ENCODE measurements at regions not wholly inside any gene's neighbourhood (a gene's known extent, or its start where the extent isn't known, plus 50 kb on each side); places are given as distances from the start of the nearest gene placed in this dataset.

- Mint-ChIP-seq H3K27me3 (ENCODE audit: low read depth) (no peaks in the 10 kb centered on the region), H3K27ac (no peak overlapping the region), H3K9me3 (no peaks in the 10 kb centered on the region), H3K4me3 (ENCODE audit: low read depth) (no peak overlapping the region), H3K4me1 (ENCODE audit: low read depth) (no peaks in the 10 kb centered on the region), H3K36me3 (ENCODE audit: low read depth) (no peaks in the 10 kb centered on the region)
- intact Hi-C loops (cut with micrococcal nuclease) = no loop called here
- no peak for DNase-seq (ENCODE audit: low spot score)
Measured at GRCh38 chr2:106703161-106703560, 182.8 kb downstream of the ST6GAL2 start.

- intact Hi-C loops (cut with micrococcal nuclease) = no loop called here
Measured at GRCh38 chr2:106704798-106705197, 181.2 kb downstream of the ST6GAL2 start.

GRCh38 chr2:106705877-106706276 is 180.1 kb downstream of the ST6GAL2 start:
- no peak overlapping the region for H3K27ac Mint-ChIP-seq

More at GRCh38 chr2:106704798-106705197, 181.2 kb downstream of the ST6GAL2 start:
- H3K4me3 Mint-ChIP-seq (ENCODE audit: low read depth) = no peak overlapping the region
- DNase-seq (ENCODE audit: low spot score) = no peak
- H3K4me1 Mint-ChIP-seq (ENCODE audit: low read depth) = no peaks in the 10 kb centered on the region
- H3K27ac Mint-ChIP-seq = no peak overlapping the region
- H3K27me3 Mint-ChIP-seq (ENCODE audit: low read depth) = no peaks in the 10 kb centered on the region
- H3K9me3 Mint-ChIP-seq = no peaks in the 10 kb centered on the region
- no peaks in the 10 kb centered on the region for H3K36me3 Mint-ChIP-seq (ENCODE audit: low read depth)

GRCh38 chr2:106706283-106706682 is 179.7 kb downstream of the ST6GAL2 start:
- H3K4me1 Mint-ChIP-seq (ENCODE audit: low read depth) = no peaks in the 10 kb centered on the region
- DNase-seq (ENCODE audit: low spot score) = no peak
- no peaks in the 10 kb centered on the region for H3K27me3 Mint-ChIP-seq (ENCODE audit: low read depth)
- no peak overlapping the region for H3K4me3 Mint-ChIP-seq (ENCODE audit: low read depth)
- intact Hi-C loops (cut with micrococcal nuclease) = no loop called here
- no peak overlapping the region for H3K27ac Mint-ChIP-seq
- H3K9me3 Mint-ChIP-seq = no peaks in the 10 kb centered on the region
- no peaks in the 10 kb centered on the region for H3K36me3 Mint-ChIP-seq (ENCODE audit: low read depth)

More at GRCh38 chr2:106705877-106706276, 180.1 kb downstream of the ST6GAL2 start:
- Mint-ChIP-seq H3K27me3 (ENCODE audit: low read depth) (no peaks in the 10 kb centered on the region), H3K9me3 (no peaks in the 10 kb centered on the region), H3K4me1 (ENCODE audit: low read depth) (no peaks in the 10 kb centered on the region), H3K36me3 (ENCODE audit: low read depth) (no peaks in the 10 kb centered on the region), H3K4me3 (ENCODE audit: low read depth) (no peak overlapping the region)
- no peak for DNase-seq (ENCODE audit: low spot score)
- intact Hi-C loops (cut with micrococcal nuclease) = no loop called here

- DNase-seq (ENCODE audit: low spot score) = no peak
- H3K4me3 Mint-ChIP-seq (ENCODE audit: low read depth) = no peak overlapping the region
- intact Hi-C loops (cut with micrococcal nuclease) = no loop called here
- no peak overlapping the region for H3K27ac Mint-ChIP-seq
- H3K9me3 Mint-ChIP-seq = peaks cover 5% of the 10 kb centered on the region
- no peaks in the 10 kb centered on the region for H3K4me1 Mint-ChIP-seq (ENCODE audit: low read depth)
- no peaks in the 10 kb centered on the region for H3K27me3 Mint-ChIP-seq (ENCODE audit: low read depth)
- no peaks in the 10 kb centered on the region for H3K36me3 Mint-ChIP-seq (ENCODE audit: low read depth)
Measured at GRCh38 chr2:106708209-106708608, 177.8 kb downstream of the ST6GAL2 start.

GRCh38 chr2:106709229-106709628 is 176.7 kb downstream of the ST6GAL2 start:
- intact Hi-C loops (cut with micrococcal nuclease) = no loop called here
- no peaks in the 10 kb centered on the region for H3K27me3 Mint-ChIP-seq (ENCODE audit: low read depth)
- H3K4me3 Mint-ChIP-seq (ENCODE audit: low read depth) = no peak overlapping the region
- H3K9me3 Mint-ChIP-seq = peaks cover 5% of the 10 kb centered on the region
- H3K4me1 Mint-ChIP-seq (ENCODE audit: low read depth) = no peaks in the 10 kb centered on the region
- no peak for DNase-seq (ENCODE audit: low spot score)
- H3K27ac Mint-ChIP-seq = no peak overlapping the region
- H3K36me3 Mint-ChIP-seq (ENCODE audit: low read depth) = no peaks in the 10 kb centered on the region

- no peaks in the 10 kb centered on the region for H3K36me3 Mint-ChIP-seq (ENCODE audit: low read depth)
- H3K27me3 Mint-ChIP-seq (ENCODE audit: low read depth) = no peaks in the 10 kb centered on the region
- intact Hi-C loops (cut with micrococcal nuclease) = no loop called here
- peaks cover 6% of the 10 kb centered on the region for H3K9me3 Mint-ChIP-seq
- H3K4me3 Mint-ChIP-seq (ENCODE audit: low read depth) = no peak overlapping the region
- no peak overlapping the region for H3K27ac Mint-ChIP-seq
- DNase-seq (ENCODE audit: low spot score) = no peak
- H3K4me1 Mint-ChIP-seq (ENCODE audit: low read depth) = no peaks in the 10 kb centered on the region
Measured at GRCh38 chr2:106719222-106719621, 166.7 kb downstream of the ST6GAL2 start.

GRCh38 chr2:106720026-106720425 is 165.9 kb downstream of the ST6GAL2 start:
- H3K36me3 Mint-ChIP-seq (ENCODE audit: low read depth) = no peaks in the 10 kb centered on the region
- H3K27ac Mint-ChIP-seq = no peak overlapping the region
- H3K27me3 Mint-ChIP-seq (ENCODE audit: low read depth) = no peaks in the 10 kb centered on the region
- no peak overlapping the region for H3K4me3 Mint-ChIP-seq (ENCODE audit: low read depth)
- DNase-seq (ENCODE audit: low spot score) = no peak
- H3K9me3 Mint-ChIP-seq = peaks cover 6% of the 10 kb centered on the region
- H3K4me1 Mint-ChIP-seq (ENCODE audit: low read depth) = no peaks in the 10 kb centered on the region
- intact Hi-C loops (cut with micrococcal nuclease) = no loop called here

- no peak overlapping the region for H3K4me3 Mint-ChIP-seq (ENCODE audit: low read depth)
- H3K27me3 Mint-ChIP-seq (ENCODE audit: low read depth) = no peaks in the 10 kb centered on the region
- intact Hi-C loops (cut with micrococcal nuclease) = no loop called here
- no peak for DNase-seq (ENCODE audit: low spot score)
- H3K36me3 Mint-ChIP-seq (ENCODE audit: low read depth) = no peaks in the 10 kb centered on the region
- H3K9me3 Mint-ChIP-seq = no peaks in the 10 kb centered on the region
- no peak overlapping the region for H3K27ac Mint-ChIP-seq
- no peaks in the 10 kb centered on the region for H3K4me1 Mint-ChIP-seq (ENCODE audit: low read depth)
Measured at GRCh38 chr2:106724301-106724794, 161.6 kb downstream of the ST6GAL2 start.

GRCh38 chr2:106734165-106734564 is 151.8 kb downstream of the ST6GAL2 start:
- intact Hi-C loops (cut with micrococcal nuclease) = no loop called here
- H3K9me3 Mint-ChIP-seq = no peaks in the 10 kb centered on the region
- H3K27ac Mint-ChIP-seq = no peak overlapping the region
- no peaks in the 10 kb centered on the region for H3K4me1 Mint-ChIP-seq (ENCODE audit: low read depth)
- no peaks in the 10 kb centered on the region for H3K27me3 Mint-ChIP-seq (ENCODE audit: low read depth)
- no peaks in the 10 kb centered on the region for H3K36me3 Mint-ChIP-seq (ENCODE audit: low read depth)
- DNase-seq (ENCODE audit: low spot score) = no peak
- no peak overlapping the region for H3K4me3 Mint-ChIP-seq (ENCODE audit: low read depth)

GRCh38 chr2:106735807-106736206 is 150.2 kb downstream of the ST6GAL2 start:
- intact Hi-C loops (cut with micrococcal nuclease) = no loop called here
- H3K27me3 Mint-ChIP-seq (ENCODE audit: low read depth) = no peaks in the 10 kb centered on the region
- H3K4me1 Mint-ChIP-seq (ENCODE audit: low read depth) = no peaks in the 10 kb centered on the region
- no peak overlapping the region for H3K4me3 Mint-ChIP-seq (ENCODE audit: low read depth)
- no peaks in the 10 kb centered on the region for H3K9me3 Mint-ChIP-seq
- H3K36me3 Mint-ChIP-seq (ENCODE audit: low read depth) = no peaks in the 10 kb centered on the region
- no peak overlapping the region for H3K27ac Mint-ChIP-seq
- DNase-seq (ENCODE audit: low spot score) = no peak

GRCh38 chr2:106736221-106736620 is 149.7 kb downstream of the ST6GAL2 start:
- Mint-ChIP-seq H3K36me3 (ENCODE audit: low read depth) (no peaks in the 10 kb centered on the region), H3K9me3 (no peaks in the 10 kb centered on the region), H3K4me3 (ENCODE audit: low read depth) (no peak overlapping the region), H3K27ac (no peak overlapping the region), H3K27me3 (ENCODE audit: low read depth) (no peaks in the 10 kb centered on the region), H3K4me1 (ENCODE audit: low read depth) (no peaks in the 10 kb centered on the region)
- intact Hi-C loops (cut with micrococcal nuclease) = no loop called here
- DNase-seq (ENCODE audit: low spot score) = no peak

- Mint-ChIP-seq H3K27ac (no peak overlapping the region), H3K36me3 (ENCODE audit: low read depth) (no peaks in the 10 kb centered on the region), H3K4me3 (ENCODE audit: low read depth) (no peak overlapping the region), H3K27me3 (ENCODE audit: low read depth) (no peaks in the 10 kb centered on the region), H3K4me1 (ENCODE audit: low read depth) (no peaks in the 10 kb centered on the region), H3K9me3 (no peaks in the 10 kb centered on the region)
- intact Hi-C loops (cut with micrococcal nuclease) = no loop called here
- DNase-seq (ENCODE audit: low spot score) = no peak
Measured at GRCh38 chr2:106745468-106745867, 140.5 kb downstream of the ST6GAL2 start.

- Mint-ChIP-seq H3K4me3 (ENCODE audit: low read depth) (no peak overlapping the region), H3K27ac (no peak overlapping the region), H3K9me3 (no peaks in the 10 kb centered on the region), H3K36me3 (ENCODE audit: low read depth) (no peaks in the 10 kb centered on the region), H3K4me1 (ENCODE audit: low read depth) (no peaks in the 10 kb centered on the region), H3K27me3 (ENCODE audit: low read depth) (no peaks in the 10 kb centered on the region)
- DNase-seq (ENCODE audit: low spot score) = no peak
- intact Hi-C loops (cut with micrococcal nuclease) = no loop called here
Measured at GRCh38 chr2:106749823-106750222, 136.1 kb downstream of the ST6GAL2 start.
